GM18505 (cell line): ENCODE measurements at regions not wholly inside any gene's neighbourhood (a gene's known extent, or its start where the extent isn't known, plus 50 kb on each side); places are given as distances from the start of the nearest gene placed in this dataset.
"Not testable (repeated sequence)": the region's sequence is repeated elsewhere in the genome, so short reads cannot be mapped to it uniquely, and the experiment has no call there.

Experiments used
- ATAC-seq: cut with Tn5 transposase; IDR thresholded peaks from one replicate; pipeline ENCODE4 v1.9.1; 2021; ENCODE audit not compliant: unreplicated experiment
- POLR2A ChIP-seq: IDR thresholded peaks from 4 replicates; pipeline ENCODE4 v1.6.1; 2011; ENCODE audit warnings: borderline replicate concordance; ENCODE audit not compliant: insufficient read depth, insufficient read length; ENCODE audit errors: extremely low read depth

DNA sequence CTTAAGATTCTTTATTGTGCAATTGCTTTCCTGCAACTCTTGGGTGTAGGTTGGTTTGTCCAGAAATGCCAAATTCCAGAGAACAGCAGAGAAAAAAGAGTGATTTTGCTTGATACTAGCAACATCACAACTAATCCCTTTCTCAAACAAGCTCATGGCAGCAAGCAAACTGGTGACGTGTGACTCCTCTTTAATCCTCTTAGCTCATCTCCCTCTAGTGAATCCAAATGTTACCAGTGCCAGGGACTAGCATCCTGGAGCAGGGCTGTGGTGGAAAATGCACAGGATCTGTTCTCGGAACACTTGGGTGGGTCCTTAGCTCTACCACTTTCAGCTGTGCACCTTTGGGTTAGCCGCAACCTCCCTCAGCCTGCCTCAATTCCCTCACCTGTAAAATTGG lies 204.0 kb upstream of the CCL2 start:
- ATAC-seq = no peak
- TF ChIP-seq POLR2A = no peak

DNA sequence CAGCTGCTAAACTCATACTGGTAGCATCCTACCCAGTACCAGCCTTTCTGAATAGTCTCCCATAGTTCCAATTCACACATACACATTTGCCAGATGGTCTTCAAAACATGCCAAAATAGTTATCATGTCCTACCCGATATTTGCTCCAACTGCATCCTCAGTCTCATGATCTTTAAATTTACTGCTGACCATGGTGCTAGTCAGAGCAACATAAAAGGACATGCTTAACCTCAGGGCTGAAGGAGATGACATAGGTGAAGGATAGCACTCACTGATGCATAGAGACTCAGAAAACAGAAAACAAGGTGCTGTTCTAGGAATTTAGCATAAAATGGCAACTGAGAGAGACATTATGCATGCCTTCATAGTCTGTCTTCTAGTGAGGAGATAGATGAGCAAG lies 200.6 kb upstream of the CCL2 start:
- ATAC-seq = no peak
- no peak for TF ChIP-seq POLR2A

- TF ChIP-seq POLR2A = no peak
- no peak for ATAC-seq
Measured at GRCh38 chr17:34055606-34056005, 199.5 kb upstream of the CCL2 start.

GRCh38 chr17:34059423-34060220 lies 195.5 kb upstream of the CCL2 start:
- TF ChIP-seq POLR2A = no peak
- no peak for ATAC-seq

DNA sequence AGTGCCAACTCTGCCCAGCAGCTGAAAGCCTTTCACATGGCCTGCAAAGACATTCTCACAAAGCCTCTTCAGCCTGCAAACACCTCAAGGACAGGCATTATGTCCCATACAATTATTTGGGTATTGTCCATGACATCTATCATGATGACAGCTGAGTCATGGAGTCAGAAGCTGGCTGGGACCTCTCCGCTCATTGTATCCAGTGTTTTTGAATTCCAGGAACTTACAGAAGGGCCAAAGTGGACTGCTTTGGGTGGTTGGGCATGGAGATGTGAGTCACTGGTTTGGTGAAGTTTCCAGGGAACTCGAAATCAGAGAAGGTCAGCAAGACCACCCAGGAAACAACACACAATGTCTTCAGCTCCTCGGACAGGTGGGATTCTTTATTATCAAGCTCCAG lies 188.6 kb upstream of the CCL2 start:
- no peak for TF ChIP-seq POLR2A

DNA sequence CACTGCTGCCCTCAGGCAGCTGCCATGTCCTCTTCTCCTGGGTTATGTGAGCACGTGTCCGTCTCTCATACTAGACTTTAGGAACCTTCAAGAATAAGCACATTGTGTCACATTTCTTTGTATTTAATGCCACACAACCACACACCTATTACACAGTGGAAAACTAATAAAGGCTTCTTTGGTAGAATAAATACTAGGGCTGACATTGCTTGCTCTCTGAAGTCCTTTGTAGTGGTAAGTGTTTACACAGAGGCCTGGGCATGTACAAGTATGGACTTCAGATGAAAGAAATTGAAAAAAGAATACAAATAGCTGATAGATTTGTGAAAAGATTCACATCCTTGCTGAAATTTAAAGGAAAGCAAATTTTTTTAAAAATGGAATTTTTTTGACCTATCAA lies 188.1 kb upstream of the CCL2 start:
- ATAC-seq = no peak
- no peak for TF ChIP-seq POLR2A

More for the DNA sequence above, 188.6 kb upstream of the CCL2 start:
- no peak for ATAC-seq

- TF ChIP-seq POLR2A = no peak
- ATAC-seq = no peak
Measured at GRCh38 chr17:34068571-34068970, 186.5 kb upstream of the CCL2 start.

GRCh38 chr17:34070712-34071111 lies 184.4 kb upstream of the CCL2 start:
- no peak for ATAC-seq
- no peak for TF ChIP-seq POLR2A

DNA sequence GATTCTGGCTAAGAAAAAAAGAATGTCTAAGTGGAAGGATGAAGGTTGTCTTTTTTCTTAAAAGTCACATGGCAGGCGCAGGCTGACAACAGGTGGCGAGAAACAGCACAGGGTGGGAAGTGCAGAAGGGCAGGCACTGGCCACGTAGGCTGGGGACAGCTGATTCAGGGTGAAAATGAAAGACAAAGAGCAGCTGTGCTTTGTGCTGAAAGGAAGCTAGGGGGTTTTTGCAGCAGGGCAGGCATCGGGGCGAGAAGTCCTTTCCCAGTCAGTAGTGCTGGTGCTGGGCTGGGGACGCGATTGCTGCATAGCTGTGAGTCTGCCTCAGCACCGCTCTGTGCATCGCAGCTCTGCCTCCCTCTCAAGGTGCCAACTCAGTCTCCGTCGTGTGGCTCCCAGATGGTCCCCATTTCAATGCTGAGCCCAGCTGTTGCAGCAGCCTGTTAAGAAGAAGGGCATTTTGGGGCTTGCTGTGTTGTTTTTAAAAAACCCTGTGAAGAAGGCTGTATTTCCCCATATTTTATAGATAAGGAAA lies 183.1 kb upstream of the CCL2 start:
- no peak for TF ChIP-seq POLR2A
- no peak for ATAC-seq

- ATAC-seq = no peak
- no peak for TF ChIP-seq POLR2A
Measured at GRCh38 chr17:34075076-34075475, 180.0 kb upstream of the CCL2 start.

DNA sequence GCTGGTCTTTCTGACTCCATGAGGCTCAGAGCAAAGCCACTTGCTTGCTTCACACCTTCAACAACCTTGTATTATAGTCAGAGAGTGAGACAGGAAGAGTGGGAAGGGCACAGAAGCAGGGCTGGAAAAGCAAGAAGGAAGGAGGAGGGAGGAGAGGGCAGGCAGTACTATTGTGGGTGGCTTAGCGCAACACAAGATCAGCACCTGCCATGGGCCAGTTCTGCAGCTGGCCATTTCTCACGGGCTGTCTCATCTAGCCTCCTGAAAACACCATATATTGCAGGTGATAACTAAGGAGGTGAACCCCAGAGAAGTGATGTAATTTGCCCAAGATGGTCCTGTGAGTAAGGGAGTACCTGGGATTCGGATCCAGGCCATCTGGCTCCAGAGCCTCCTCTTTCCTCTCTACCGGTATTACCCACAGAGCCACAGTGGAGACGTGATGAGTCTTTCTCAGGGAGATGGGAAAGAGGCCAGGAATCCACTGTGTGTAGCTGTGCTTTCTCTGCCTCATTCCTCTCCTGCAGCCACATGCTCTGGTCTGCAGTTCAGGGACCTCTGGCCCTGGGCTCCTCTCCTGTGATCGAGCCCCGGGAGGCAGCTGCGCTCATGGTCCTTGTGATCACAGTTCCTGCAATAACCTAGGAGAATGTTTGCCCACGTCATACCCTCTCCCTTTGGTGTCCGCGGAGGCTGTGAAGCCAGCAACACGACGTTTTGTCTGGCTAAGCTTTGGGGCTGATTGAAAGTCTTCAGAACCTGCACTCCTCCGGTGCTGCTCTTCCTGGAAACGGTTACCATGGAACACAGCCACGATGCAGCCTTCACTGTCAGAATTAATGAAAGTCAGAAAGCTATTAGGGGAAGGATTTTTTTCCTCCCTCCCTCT lies 178.1 kb upstream of the CCL2 start:
- ATAC-seq = no peak
- TF ChIP-seq POLR2A = no peak

DNA sequence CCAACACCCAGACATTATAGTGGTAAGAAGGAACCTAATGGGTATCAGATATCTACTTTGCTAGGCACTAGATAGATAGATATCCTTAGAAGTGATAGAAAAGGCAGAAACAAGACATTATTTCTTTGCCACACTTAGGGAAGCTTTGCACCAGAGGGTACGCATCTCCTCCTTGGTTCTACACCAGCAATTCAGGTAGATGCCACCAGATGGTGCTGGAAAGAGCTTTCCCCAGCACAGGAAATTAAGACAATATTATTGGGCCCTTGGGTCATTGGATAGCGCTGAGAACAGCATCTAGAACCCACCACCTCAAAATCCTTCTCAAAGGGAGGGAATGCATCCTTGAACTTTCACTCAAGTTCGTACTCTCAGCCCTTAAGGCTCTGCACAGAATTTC lies 173.8 kb upstream of the CCL2 start:
- no peak for ATAC-seq
- no peak for TF ChIP-seq POLR2A

DNA sequence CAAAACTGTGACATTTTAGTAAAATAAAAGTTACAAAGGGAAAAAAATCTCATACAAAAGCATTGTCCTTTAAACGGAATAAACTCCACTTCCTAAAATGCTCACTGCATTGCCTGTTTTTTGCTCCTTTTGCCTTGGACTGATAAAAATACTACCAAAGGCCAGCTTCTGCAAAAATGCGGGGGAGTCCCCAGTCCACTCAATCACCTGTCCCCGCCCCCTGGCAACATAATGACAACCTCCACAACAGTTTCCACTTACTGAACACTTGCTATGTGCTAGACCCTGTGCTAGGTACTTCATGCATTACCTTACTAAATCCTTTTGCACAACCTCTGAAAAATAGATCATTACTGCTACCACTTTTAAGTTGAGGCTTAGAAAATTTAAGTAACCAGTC lies 172.7 kb upstream of the CCL2 start:
- ATAC-seq = no peak
- no peak for TF ChIP-seq POLR2A

DNA sequence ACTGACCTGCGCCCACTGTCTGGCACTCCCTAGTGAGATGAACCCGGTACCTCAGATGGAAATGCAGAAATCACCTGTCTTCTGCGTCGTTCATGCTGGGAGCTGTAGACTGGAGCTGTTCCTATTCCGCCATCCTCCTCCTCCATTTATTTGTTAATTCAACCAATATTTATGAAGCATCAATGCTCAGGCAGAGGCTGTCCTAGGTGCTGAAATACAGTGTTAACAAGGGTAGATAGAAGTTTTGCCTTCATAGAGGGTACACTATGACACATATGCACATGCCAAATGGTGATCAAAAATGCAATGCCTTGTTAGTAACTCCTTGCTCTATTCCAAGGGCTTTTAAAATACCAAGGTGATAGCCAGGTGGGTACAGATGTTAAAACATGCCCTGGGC lies 166.0 kb upstream of the CCL2 start:
- ATAC-seq = not testable (repeated sequence)
